ENCODE measurements at regions not wholly inside any gene's neighbourhood (a gene's known extent, or its start where the extent isn't known, plus 50 kb on each side); places are given as distances from the start of the nearest gene placed in this dataset.

DNA sequence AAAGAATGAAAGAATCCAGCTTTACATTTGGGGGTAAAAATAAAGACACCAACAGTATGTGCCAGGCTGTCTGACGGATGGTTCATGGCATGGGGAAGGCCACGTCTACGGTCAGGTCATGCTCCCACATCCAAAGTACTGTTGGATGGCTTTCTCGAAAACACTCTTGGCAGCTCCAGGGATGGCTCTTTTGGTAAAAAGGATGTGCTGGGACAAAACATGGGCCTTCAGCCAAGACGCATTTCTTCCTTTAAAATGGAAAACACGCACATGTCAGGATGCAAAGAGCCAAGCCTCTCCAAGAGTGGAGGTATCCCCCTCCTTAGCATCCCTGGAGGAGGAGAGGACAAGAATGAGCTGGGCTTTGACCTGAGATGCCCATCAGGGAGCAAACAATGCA, 376.5 kb upstream of the KLHL29 start:
- no peak for DNase-seq (ENCODE audit: low read depth, low spot score)
- ChIA-PET POLR2A (no interaction called here), RAD21 (ENCODE audit: low non-redundant PET in 1 of 2, low total read pairs in 2 of 2, uncharacterized antibody in 2 of 2, unreplicated experiment in 2 of 2) (no interaction called here), CTCF (no interaction called here)
- Histone ChIP-seq H3K4me2 (ENCODE audit: low read length) (no peak overlapping the region), H3K4me1 (ENCODE audit: control insufficient read depth in 1 of 2, insufficient read depth in 2 of 2, low read length in 2 of 2) (no peaks in the 10 kb centered on the region), H3K79me2 (ENCODE audit: insufficient read depth, low read length) (no peaks in the 10 kb centered on the region), H3K9me3 (ENCODE audit: control insufficient read depth in 1 of 2, insufficient read depth in 1 of 2, low read depth in 1 of 2, low read length in 2 of 2) (no peaks in the 10 kb centered on the region), H3K27ac (ENCODE audit: low read depth, low read length) (no peak overlapping the region), H2AFZ (ENCODE audit: low read depth, low read length, poor library complexity, severe bottlenecking) (no peak overlapping the region), H3K36me3 (ENCODE audit: control insufficient read depth in 1 of 2, insufficient read depth in 2 of 2, low read length in 2 of 2) (no peaks in the 10 kb centered on the region), H3K9me2 (ENCODE audit: insufficient read depth) (no peaks in the 10 kb centered on the region), H3K27me3 (ENCODE audit: insufficient read depth, low read length) (no peaks in the 10 kb centered on the region), H3K4me3 (replicated peaks in 1 of 2; ENCODE audit: low read depth in 1 of 2, low read length in 2 of 2) (no peak overlapping the region), H4K20me1 (ENCODE audit: insufficient read depth) (no peaks in the 10 kb centered on the region), H3K9ac (ENCODE audit: low read length) (no peak overlapping the region)
- BruUV-seq (replicated peaks): no TSS peak
- intact Hi-C loops (cut with micrococcal nuclease): no loop called here
- TF ChIP-seq, protein P1, sequence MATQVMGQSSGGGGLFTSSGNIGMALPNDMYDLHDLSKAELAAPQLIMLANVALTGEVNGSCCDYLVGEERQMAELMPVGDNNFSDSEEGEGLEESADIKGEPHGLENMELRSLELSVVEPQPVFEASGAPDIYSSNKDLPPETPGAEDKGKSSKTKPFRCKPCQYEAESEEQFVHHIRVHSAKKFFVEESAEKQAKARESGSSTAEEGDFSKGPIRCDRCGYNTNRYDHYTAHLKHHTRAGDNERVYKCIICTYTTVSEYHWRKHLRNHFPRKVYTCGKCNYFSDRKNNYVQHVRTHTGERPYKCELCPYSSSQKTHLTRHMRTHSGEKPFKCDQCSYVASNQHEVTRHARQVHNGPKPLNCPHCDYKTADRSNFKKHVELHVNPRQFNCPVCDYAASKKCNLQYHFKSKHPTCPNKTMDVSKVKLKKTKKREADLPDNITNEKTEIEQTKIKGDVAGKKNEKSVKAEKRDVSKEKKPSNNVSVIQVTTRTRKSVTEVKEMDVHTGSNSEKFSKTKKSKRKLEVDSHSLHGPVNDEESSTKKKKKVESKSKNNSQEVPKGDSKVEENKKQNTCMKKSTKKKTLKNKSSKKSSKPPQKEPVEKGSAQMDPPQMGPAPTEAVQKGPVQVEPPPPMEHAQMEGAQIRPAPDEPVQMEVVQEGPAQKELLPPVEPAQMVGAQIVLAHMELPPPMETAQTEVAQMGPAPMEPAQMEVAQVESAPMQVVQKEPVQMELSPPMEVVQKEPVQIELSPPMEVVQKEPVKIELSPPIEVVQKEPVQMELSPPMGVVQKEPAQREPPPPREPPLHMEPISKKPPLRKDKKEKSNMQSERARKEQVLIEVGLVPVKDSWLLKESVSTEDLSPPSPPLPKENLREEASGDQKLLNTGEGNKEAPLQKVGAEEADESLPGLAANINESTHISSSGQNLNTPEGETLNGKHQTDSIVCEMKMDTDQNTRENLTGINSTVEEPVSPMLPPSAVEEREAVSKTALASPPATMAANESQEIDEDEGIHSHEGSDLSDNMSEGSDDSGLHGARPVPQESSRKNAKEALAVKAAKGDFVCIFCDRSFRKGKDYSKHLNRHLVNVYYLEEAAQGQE (IDR thresholded peaks at IDR 0.05; ENCODE audit: low read depth): no peak
- no peak for TF ChIP-seq ZFX (IDR thresholded peaks at IDR 0.05)
- TF ChIP-seq SIN3A (IDR thresholded peaks at IDR 0.05; ENCODE audit: low read depth): no peak
- no peak for TF ChIP-seq JUND (IDR thresholded peaks at IDR 0.05)
- no peak for TF ChIP-seq SP1 (IDR thresholded peaks at IDR 0.05; ENCODE audit: low read depth)
- TF ChIP-seq, protein P2, sequence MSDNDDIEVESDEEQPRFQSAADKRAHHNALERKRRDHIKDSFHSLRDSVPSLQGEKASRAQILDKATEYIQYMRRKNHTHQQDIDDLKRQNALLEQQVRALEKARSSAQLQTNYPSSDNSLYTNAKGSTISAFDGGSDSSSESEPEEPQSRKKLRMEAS (IDR thresholded peaks at IDR 0.05): no peak
- TF ChIP-seq FOSL1 (IDR thresholded peaks at IDR 0.05; ENCODE audit: low read depth): no peak
- TF ChIP-seq CEBPB (IDR thresholded peaks at IDR 0.05; ENCODE audit: low read depth): no peak
- no peak for TF ChIP-seq ELF1 (IDR thresholded peaks at IDR 0.05; ENCODE audit: borderline replicate concordance, low read depth)
- no peak for TF ChIP-seq YY1 (IDR thresholded peaks at IDR 0.05; ENCODE audit: extremely low read depth, insufficient replicate concordance, low read depth, low read length)
- TF ChIP-seq ZNF274 (IDR thresholded peaks at IDR 0.05; ENCODE audit: low read depth, low read length): no peak
- ATAC-seq: no peak
